GM12878 (cell line): ENCODE measurements at regions not wholly inside any gene's neighbourhood (a gene's known extent, or its start where the extent isn't known, plus 50 kb on each side); places are given as distances from the start of the nearest gene placed in this dataset.

ENCODE experiments used
- ATAC-seq: fragments of 200-7000 bp; cut with Tn5 transposase; 3 replicates; pipeline ENCODE4 v1.9.1; 2020; ENCODE audit warnings: mild to moderate bottlenecking, moderate library complexity
- BruUV-seq: library from RNA; stranded (reverse); fragments of 400-500 nt; replicated peaks from 2 replicates; lab custom pipeline; 2021; lab: Mats Ljungman, UMichigan
- CTCF ChIA-PET: fragments of 300-600 bp; sonication (Branson Sonifier 250); formaldehyde crosslinking; extraction: SDS; loops from one replicate; lab custom pipeline; 2021; ENCODE audit warnings: inconsistent platforms; lab: Yijun Ruan, JAX
- POLR2A ChIA-PET: fragments of 350-600 bp; formaldehyde crosslinking; extraction: SDS; loops from one replicate; lab custom pipeline; 2021; ENCODE audit warnings: inconsistent platforms; lab: Charles Lee
- RAD21 ChIA-PET: fragments of 300-600 bp; sonication (Branson Sonifier 250); formaldehyde crosslinking; loops from one replicate; lab custom pipeline; 2023; ENCODE audit warnings: antibody characterized with exemption; ENCODE audit not compliant: unreplicated experiment; lab: Charles Lee
- SMC1A ChIA-PET: fragments of 300-600 bp; sonication (Branson Sonifier 250); formaldehyde crosslinking; loops from one replicate; lab custom pipeline; 2023; ENCODE audit not compliant: unreplicated experiment, uncharacterized antibody; lab: Charles Lee
- DNase-seq: peaks from one replicate; pipeline ENCODE4 v3.0.0-alpha.2; 2011; ENCODE audit warnings: low read depth, low spot score
- FAIRE-seq: peaks from 3 replicates; lab custom pipeline; 2011; peaks lifted over from hg19 to GRCh38; lab: Jason Lieb, UNC
- H2AFZ ChIP-seq: 2 replicates; pipeline ENCODE4 v1.6.0; 2011; ENCODE audit warnings: low read depth, low read length, control low read depth; ENCODE audit not compliant: control insufficient read depth
- H3K27ac ChIP-seq: 2 replicates; pipeline ENCODE4 v1.5.1; 2011; ENCODE audit warnings: control low read depth; ENCODE audit not compliant: control insufficient read depth, insufficient read depth
- H3K27me3 ChIP-seq, 2 experiments: replicated peaks in 1 of 2; 2 replicates each; pipeline versions ENCODE4 v1.6.0 to v1.6.1; 2011; ENCODE audit warnings: low read length in 1 of 2; ENCODE audit not compliant: control insufficient read depth in 2 of 2, insufficient read depth in 2 of 2
- H3K36me3 ChIP-seq, 2 experiments: 2 replicates each; pipeline ENCODE4 v1.5.1; 2011; ENCODE audit warnings: low read length in 1 of 2; ENCODE audit not compliant: control insufficient read depth in 2 of 2, insufficient read depth in 2 of 2
- H3K4me1 ChIP-seq: 2 replicates; pipeline ENCODE4 v1.6.1; 2011; ENCODE audit warnings: mild to moderate bottlenecking, low read length, moderate library complexity, mixed read lengths; ENCODE audit not compliant: control insufficient read depth, insufficient read depth
- H3K4me2 ChIP-seq: 2 replicates; pipeline ENCODE4 v1.6.0; 2011; ENCODE audit warnings: control low read depth; ENCODE audit not compliant: control insufficient read depth, insufficient read depth
- H3K4me3 ChIP-seq: fragments of 200-600 bp; sonication (generic); 2 replicates; pipeline ENCODE4 v1.5.1; 2016
- H3K79me2 ChIP-seq: 2 replicates; pipeline ENCODE4 v1.6.0; 2011; ENCODE audit warnings: low read length; ENCODE audit not compliant: control insufficient read depth, insufficient read depth
- H3K9ac ChIP-seq: 2 replicates; pipeline ENCODE4 v1.8.0; 2011; ENCODE audit warnings: low read length, control low read depth, mixed read lengths; ENCODE audit not compliant: control insufficient read depth, insufficient read depth
- H3K9me3 ChIP-seq: replicated peaks from 3 replicates; pipeline ENCODE4 v1.5.1; 2011; ENCODE audit warnings: mild to moderate bottlenecking, low read length; ENCODE audit not compliant: control insufficient read depth, insufficient read depth
- H4K20me1 ChIP-seq: 2 replicates; pipeline ENCODE4 v1.6.0; 2011; ENCODE audit not compliant: control insufficient read depth, insufficient read depth
- ELK1 ChIP-seq: IDR thresholded peaks from 2 replicates; pipeline ENCODE4 v1.6.1; 2012; ENCODE audit warnings: low read depth, low read length, improper control_type of control experiment
- NBN ChIP-seq: fragments of 450-650 bp; IDR thresholded peaks from 2 replicates; pipeline ENCODE4 v1.6.1; 2016
- NFYB ChIP-seq: IDR thresholded peaks from 2 replicates; pipeline ENCODE4 v1.6.1; 2011; ENCODE audit warnings: low read depth, mild to moderate bottlenecking, low read length, improper control_type of control experiment, moderate library complexity; ENCODE audit not compliant: insufficient read depth
- PKNOX1 ChIP-seq: fragments of 450-650 bp; IDR thresholded peaks from 2 replicates; pipeline ENCODE4 v1.6.1; 2016; ENCODE audit warnings: mild to moderate bottlenecking
- POLR2A ChIP-seq: IDR thresholded peaks from 2 replicates; pipeline ENCODE4 v1.6.1; 2011; ENCODE audit warnings: low read depth, mild to moderate bottlenecking, low read length
- RAD51 ChIP-seq: fragments of 450-650 bp; IDR thresholded peaks from 2 replicates; pipeline ENCODE4 v1.6.1; 2016; ENCODE audit warnings: moderate library complexity, mild to moderate bottlenecking, inconsistent platforms
- SREBF2 ChIP-seq: IDR thresholded peaks from 2 replicates; pipeline ENCODE4 v1.6.1; 2012; ENCODE audit warnings: mild to moderate bottlenecking, low read length
- WRNIP1 ChIP-seq: IDR thresholded peaks from 2 replicates; pipeline ENCODE4 v1.6.1; 2011; ENCODE audit warnings: low read depth, low read length, improper control_type of control experiment, borderline replicate concordance
- ZNF592 ChIP-seq: fragments of 450-650 bp; IDR thresholded peaks from 2 replicates; pipeline ENCODE4 v1.6.1; 2017; ENCODE audit warnings: mild to moderate bottlenecking, moderate library complexity
- WGBS: methylation state at CpG from one replicate; pipeline ENCODE4 v1.1.6; 2016; ENCODE audit warnings: low lambda C conversion rate; ENCODE audit not compliant: insufficient replicate concordance, insufficient coverage; ENCODE audit errors: missing lambda C conversion rate; 5-methylcytosine and 5-hydroxymethylcytosine counted together
- in situ Hi-C: fragments of 300-500 bp; cut with MboI; formaldehyde crosslinking; loops from 9 replicates; pipeline ENCODE4 v1.14.3; 2018; ENCODE audit warnings: mixed read lengths
- intact Hi-C: fragments of 100-400 bp; cut with micrococcal nuclease; formaldehyde crosslinking; loops from one replicate; pipeline ENCODE4 v1.14.2; 2022; ENCODE audit not compliant: unreplicated experiment

GRCh38 chr4:79198951-79199587, 126.8 kb downstream of the NAA11 start:
- ChIA-PET SMC1A (interaction anchor here (1.0 to 1.1 kb wide), 4 partner anchors 12 to 144 kb away, joined by 3 to 7 read pairs (median 4); no protein-coding TSS in a partner anchor), POLR2A (no interaction called here), RAD21 (no interaction called here), CTCF (interaction anchor here (0.8 to 1.2 kb wide), 2 partner anchors 51 to 157 kb away, joined by 4 to 5 read pairs; no protein-coding TSS in a partner anchor)
- no peaks in the 10 kb centered on the region for H3K36me3 ChIP-seq
- intact Hi-C loops (no loop called here), in situ Hi-C loops (no loop called here)
- no peaks in the 10 kb centered on the region for H3K79me2 ChIP-seq
- no peaks in the 10 kb centered on the region for H3K9me3 ChIP-seq
- no peaks in the 10 kb centered on the region for H3K27me3 ChIP-seq
- DNase-seq (no peak), FAIRE-seq (no peak), ATAC-seq (no peak)
- H4K20me1 ChIP-seq, result no peaks in the 10 kb centered on the region
- TF ChIP-seq WRNIP1, result no peak
- BruUV-seq, result no TSS peak
- H2AFZ ChIP-seq, result no peak overlapping the region
- H3K4me2 ChIP-seq, result no peak overlapping the region
- no peak overlapping the region for H3K27ac ChIP-seq
- no peaks in the 10 kb centered on the region for H3K4me1 ChIP-seq
- 33% methylated on average over 5 of the region's 5 CpGs for WGBS
- no peak overlapping the region for H3K4me3 ChIP-seq
- no peak overlapping the region for H3K9ac ChIP-seq

GRCh38 chr4:79197275-79198009, 128.4 kb downstream of the NAA11 start:
- ChIA-PET CTCF (interaction anchor here (0.9 to 1.5 kb wide), 2 partner anchors 12 to 155 kb away, joined by 3 read pairs; no protein-coding TSS in a partner anchor), SMC1A (interaction anchor here (0.7 to 3.4 kb wide), 6 partner anchors 13 to 155 kb away, joined by 3 to 10 read pairs (median 3); no protein-coding TSS in a partner anchor), RAD21 (no interaction called here), POLR2A (interaction anchor here (0.7 kb wide), 1 partner anchor 28 kb away, joined by 3 read pairs; no protein-coding TSS in a partner anchor)
- Histone ChIP-seq H2AFZ (no peak overlapping the region), H3K79me2 (no peaks in the 10 kb centered on the region), H3K9me3 (no peaks in the 10 kb centered on the region), H3K9ac (no peak overlapping the region), H4K20me1 (no peaks in the 10 kb centered on the region), H3K4me2 (no peak overlapping the region), H3K27me3 (no peaks in the 10 kb centered on the region), H3K4me1 (no peaks in the 10 kb centered on the region), H3K27ac (no peak overlapping the region), H3K4me3 (no peak overlapping the region), H3K36me3 (no peaks in the 10 kb centered on the region)
- ATAC-seq (no peak), FAIRE-seq (no peak), DNase-seq (no peak)
- intact Hi-C loops (no loop called here), in situ Hi-C loops (no loop called here)
- BruUV-seq, result no TSS peak
- 25% methylated on average over 3 of the region's 3 CpGs for WGBS
- TF ChIP-seq POLR2A (no peak), PKNOX1 (no peak), SREBF2 (no peak), NFYB (no peak), ZNF592 (no peak), NBN (no peak), ELK1 (no peak), RAD51 (no peak), WRNIP1 (no peak)
